ENCODE measurements at regions not wholly inside any gene's neighbourhood (a gene's known extent, or its start where the extent isn't known, plus 50 kb on each side); places are given as distances from the start of the nearest gene placed in this dataset.

DNA sequence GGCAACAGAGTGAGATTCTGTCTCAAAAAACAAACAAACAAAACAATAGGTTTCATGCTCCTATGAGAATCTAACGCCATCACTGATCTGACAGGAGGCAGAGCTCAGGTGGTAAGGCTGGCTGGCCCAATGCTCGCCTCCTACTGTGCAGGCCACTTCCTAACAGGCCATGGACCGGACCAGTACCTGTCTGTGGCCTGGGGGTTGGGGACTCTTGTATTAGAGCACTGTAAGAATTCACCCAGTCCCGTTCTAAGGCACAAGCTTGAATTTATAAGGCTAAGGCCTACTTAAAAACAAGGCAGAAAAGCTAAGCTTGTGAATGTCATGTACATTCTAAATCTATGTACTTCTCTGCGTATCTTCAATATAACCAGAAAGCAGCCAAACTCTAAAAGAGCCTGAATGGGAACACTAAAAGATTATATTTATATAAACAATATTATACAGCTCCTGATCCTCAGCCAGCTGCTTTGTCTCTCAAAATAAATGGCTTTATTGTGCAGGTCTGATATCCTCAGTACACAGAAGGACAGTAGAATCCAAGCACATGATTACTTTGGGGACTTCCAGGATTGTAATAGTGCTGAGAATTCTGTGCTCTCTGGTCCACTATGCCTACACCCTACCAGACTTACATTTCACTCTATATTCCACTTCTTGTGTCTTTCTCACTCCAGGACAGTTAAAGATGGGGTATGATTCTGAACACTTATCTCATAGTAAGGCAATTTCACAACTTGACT is 64.5 kb upstream of the DST start:
- Mint-ChIP-seq H3K27me3 (no peaks in the 10 kb centered on the region), H3K9me3 (no peaks in the 10 kb centered on the region), H3K27ac (no peak overlapping the region), H3K36me3 (no peaks in the 10 kb centered on the region), H3K4me1 (no peaks in the 10 kb centered on the region), H3K4me3 (no peak overlapping the region)
- ATAC-seq = no peak

DNA sequence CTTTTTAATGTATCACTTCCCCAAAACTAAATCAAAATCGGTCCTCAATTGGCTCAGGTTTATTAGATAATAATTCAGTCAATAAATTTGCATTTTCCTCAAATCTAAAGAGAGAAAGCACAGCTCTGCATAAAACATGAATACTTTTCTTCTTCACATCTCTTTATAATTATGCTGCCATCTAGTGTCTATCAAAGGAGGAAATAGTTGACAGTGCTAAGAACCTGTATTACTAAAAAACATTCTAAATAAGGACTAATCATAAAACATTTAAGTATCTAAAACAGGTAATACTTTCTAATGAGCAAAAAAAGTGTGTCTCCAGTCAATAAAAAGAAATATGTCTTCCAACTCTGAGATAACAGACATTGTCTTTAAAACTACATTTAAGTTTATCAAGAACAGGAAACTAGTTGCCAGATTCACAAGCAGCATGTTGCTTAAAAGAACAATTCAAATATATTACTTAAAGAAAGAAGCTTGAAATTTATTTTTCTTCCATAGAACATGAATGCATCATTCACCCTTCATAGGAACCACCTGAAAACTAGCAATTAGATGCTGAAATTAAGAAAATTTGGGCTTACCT is 56.5 kb upstream of the DST start:
- Mint-ChIP-seq H3K27me3 (no peaks in the 10 kb centered on the region), H3K36me3 (no peaks in the 10 kb centered on the region), H3K4me3 (no peak overlapping the region), H3K27ac (no peak overlapping the region), H3K9me3 (no peaks in the 10 kb centered on the region), H3K4me1 (no peaks in the 10 kb centered on the region)
- no peak for ATAC-seq

DNA sequence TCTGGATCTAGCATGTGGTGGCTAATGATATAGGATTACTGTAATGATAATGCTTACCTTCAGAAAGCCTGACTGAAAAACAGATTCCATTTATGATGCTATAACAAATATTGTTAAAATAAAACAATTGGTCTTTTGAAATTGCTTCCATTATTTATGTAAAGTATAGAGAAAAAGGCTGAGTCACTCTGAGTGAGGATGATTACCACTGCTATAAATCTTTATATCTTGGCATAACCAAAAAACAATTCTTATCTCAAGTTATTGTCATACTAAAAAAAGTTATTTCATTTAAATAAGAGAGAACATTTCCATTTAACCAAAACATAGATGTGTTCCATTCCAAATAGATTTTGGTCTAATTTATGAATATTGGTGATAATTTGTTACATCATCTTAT is 53.0 kb upstream of the DST start:
- H3K27ac Mint-ChIP-seq = no peak overlapping the region
- no peaks in the 10 kb centered on the region for H3K4me1 Mint-ChIP-seq
- H3K36me3 Mint-ChIP-seq = no peaks in the 10 kb centered on the region
- no peak overlapping the region for H3K4me3 Mint-ChIP-seq
- no peaks in the 10 kb centered on the region for H3K9me3 Mint-ChIP-seq
- H3K27me3 Mint-ChIP-seq = no peaks in the 10 kb centered on the region
- ATAC-seq = no peak

DNA sequence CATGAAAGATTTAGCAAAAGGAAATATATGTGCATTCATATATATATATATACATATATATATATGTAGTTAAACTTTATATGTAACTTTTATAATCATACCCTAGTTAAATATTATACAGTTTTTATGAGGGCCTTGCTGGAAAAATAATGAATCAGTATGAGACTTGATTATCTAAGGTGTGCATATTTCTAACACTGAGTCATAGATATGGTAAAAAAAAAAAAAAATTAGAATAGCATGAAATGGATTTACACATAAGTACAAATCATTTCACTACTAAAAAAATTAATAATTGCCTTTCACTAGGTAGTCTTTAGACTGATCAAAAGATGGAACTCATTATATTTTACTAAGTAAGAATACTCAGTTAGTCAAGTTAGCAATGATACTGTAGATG is 51.3 kb upstream of the DST start:
- no peak overlapping the region for H3K27ac Mint-ChIP-seq
- H3K36me3 Mint-ChIP-seq = no peaks in the 10 kb centered on the region
- no peaks in the 10 kb centered on the region for H3K4me1 Mint-ChIP-seq
- H3K4me3 Mint-ChIP-seq = no peak overlapping the region
- H3K9me3 Mint-ChIP-seq = no peaks in the 10 kb centered on the region
- ATAC-seq = no peak
- no peaks in the 10 kb centered on the region for H3K27me3 Mint-ChIP-seq

DNA sequence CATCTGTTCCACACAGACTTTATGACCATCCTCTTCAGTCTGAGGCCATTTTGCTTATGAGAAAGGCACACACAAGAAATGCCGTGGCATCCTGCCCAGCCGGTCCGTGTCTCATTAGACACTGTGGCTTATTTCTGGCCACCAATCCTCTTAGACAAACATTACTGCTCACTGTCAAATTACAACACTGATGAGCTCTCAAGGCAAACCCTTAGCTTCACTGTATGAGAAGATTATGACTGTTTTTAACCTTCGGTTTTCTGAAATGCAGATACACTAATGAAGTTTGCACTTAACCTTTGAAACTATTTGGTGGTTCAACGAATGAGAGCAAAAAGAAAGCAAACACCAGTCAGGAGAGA is 50.5 kb upstream of the DST start:
- no peak for ATAC-seq
- peaks cover 7% of the 10 kb centered on the region for H3K4me1 Mint-ChIP-seq
- no peak overlapping the region for H3K27ac Mint-ChIP-seq
- no peaks in the 10 kb centered on the region for H3K36me3 Mint-ChIP-seq
- H3K9me3 Mint-ChIP-seq = no peaks in the 10 kb centered on the region
- no peaks in the 10 kb centered on the region for H3K27me3 Mint-ChIP-seq
- no peak overlapping the region for H3K4me3 Mint-ChIP-seq

DNA sequence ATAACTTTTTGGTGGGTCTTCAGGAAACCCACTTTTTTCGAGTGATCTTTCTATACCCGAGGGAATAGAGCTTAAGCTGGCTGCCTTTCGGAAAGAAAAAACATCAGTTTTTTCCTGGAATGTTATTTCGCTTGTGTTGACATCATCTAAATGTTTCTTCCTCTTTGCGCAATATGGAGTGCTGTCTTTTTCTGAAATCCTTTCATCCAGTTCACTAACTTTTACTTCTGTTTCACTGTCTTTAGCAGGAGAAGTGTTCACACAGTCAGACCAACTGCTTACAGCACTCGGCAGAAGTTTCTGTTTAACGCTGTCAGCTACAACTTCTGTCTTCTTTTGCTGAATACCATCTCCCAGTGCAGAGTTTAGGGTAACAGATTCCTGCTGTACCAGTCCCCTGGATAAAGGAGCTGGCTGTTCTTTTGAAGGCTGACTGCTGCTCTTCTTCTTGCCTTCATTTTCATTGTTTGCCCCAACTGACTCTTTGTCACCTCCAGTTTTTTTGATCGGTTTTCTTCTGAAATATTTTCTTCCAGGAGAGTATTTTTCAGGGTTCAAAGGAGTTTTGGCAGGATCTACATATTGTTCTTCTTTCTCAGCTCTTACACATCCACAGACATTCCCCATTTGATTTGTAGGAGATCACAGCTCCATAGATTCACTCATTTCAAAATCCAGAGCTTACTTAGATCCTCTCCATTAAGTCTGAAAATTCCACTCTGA is 50.0 kb upstream of the DST start:
- ATAC-seq = no peak
- Mint-ChIP-seq H3K36me3 (no peaks in the 10 kb centered on the region), H3K4me3 (no peak overlapping the region), H3K4me1 (peaks cover 7% of the 10 kb centered on the region), H3K9me3 (no peaks in the 10 kb centered on the region), H3K27ac (no peak overlapping the region), H3K27me3 (no peaks in the 10 kb centered on the region)

Measured in stimulated activated memory B cell treated with anti-CD40 and anti-IgM and Interleukin-4, amounts not matched to agents 10 μg/mL and 1 μg/mL and 100 μg/mL, for 72 hours (primary cell).